Heart right ventricle (tissue), 16 donors: ENCODE measurements at regions not wholly inside any gene's neighbourhood (a gene's known extent, or its start where the extent isn't known, plus 50 kb on each side); places are given as distances from the start of the nearest gene placed in this dataset.

ENCODE experiments used
- ATAC-seq, 8 donors: fragments of 200-7000 bp; cut with Tn5 transposase; one replicate each; pipeline ENCODE4 v1.9.1; 2020; ENCODE audit warnings: mild to moderate bottlenecking in 8 of 8, moderate library complexity in 8 of 8, moderate number of reproducible peaks in 1 of 8
- DNase-seq, 2 donors: peaks; one replicate each; pipeline ENCODE4 v3.0.0-alpha.2; 2020
- H3K27ac ChIP-seq, 10 donors: fragments of 200-600 bp; sonication (generic) in 2 of 10; one replicate each; pipeline versions ENCODE4 v1.5.0 to v1.8.0; 2020 to 2022; ENCODE audit warnings: mild to moderate bottlenecking in 3 of 10
- H3K27me3 ChIP-seq, 7 donors: fragments of 200-600 bp; one replicate each; pipeline ENCODE4 v1.8.0; 2021 to 2022; ENCODE audit warnings: mild to moderate bottlenecking in 2 of 7
- H3K36me3 ChIP-seq, 9 donors: fragments of 200-600 bp; sonication (generic) in 1 of 9; one replicate each; pipeline versions ENCODE4 v1.5.0 to v1.8.0; 2020 to 2022; ENCODE audit warnings: mild to moderate bottlenecking in 2 of 9
- H3K4me1 ChIP-seq, 9 donors: fragments of 200-600 bp; sonication (generic) in 1 of 9; one replicate each; pipeline versions ENCODE4 v1.5.0 to v1.8.0; 2020 to 2022; ENCODE audit warnings: mild to moderate bottlenecking in 4 of 9
- H3K4me3 ChIP-seq, 10 donors: fragments of 200-600 bp; sonication (generic) in 2 of 10; one replicate each; pipeline versions ENCODE4 v1.5.0 to v1.8.0; 2020 to 2022; ENCODE audit warnings: mild to moderate bottlenecking in 7 of 10, moderate library complexity in 2 of 10
- H3K9me3 ChIP-seq, 11 donors: fragments of 200-600 bp in 10 of 11; sonication (generic) in 2 of 11; one replicate each; pipeline versions ENCODE4 v1.5.0 to v1.8.0; 2013 to 2022; ENCODE audit warnings: mild to moderate bottlenecking in 2 of 11, control low read depth in 1 of 11, moderate library complexity in 1 of 11
- CTCF ChIP-seq, 9 donors: fragments of 200-600 bp; sonication (generic) in 2 of 9; IDR thresholded peaks; one replicate each; pipeline versions ENCODE4 v1.5.0 to v1.8.0; 2021 to 2022; ENCODE audit warnings: antibody characterized with exemption in 9 of 9, mild to moderate bottlenecking in 5 of 9, moderate library complexity in 1 of 9
- WGBS, 2 donors: extraction: QIAGEN DNeasy Blood & Tissue Kit; methylation state at CpG; one replicate each; pipeline ENCODE4 v1.1.7; 2013; ENCODE audit warnings: inconsistent platforms in 1 of 2; 5-methylcytosine and 5-hydroxymethylcytosine counted together
- intact Hi-C, 10 donors: fragments of 100-400 bp; cut with DNase I; formaldehyde crosslinking; loops; one replicate each; pipeline versions ENCODE4 v1.11.1 to v1.14.2; 2022
- donor health status: Arrhythmogenic right ventricular cardiomyopathy.
- donor health status: ischemic (EF 13 %, LVEDD 7.1; RV severe dilation, severe dysfunction).
- donor health status: healthy with polysubstance abuse.
- donor health status: DM: no; HTN: yes; CAD: no.
- donor health status: DM: no; HTN: no; CAD: no.
- donor health status: ischemic (EF 25% LVEDD 6.9; RV normal size, moderate dysfunction).
- donor health status: ischemic (EF 25% LVEDD 5.7; RV mildly dilated, moderate dysfunction).
- donor health status: healthy.
- donor health status: DM: yes; HTN: yes; CAD: no.
- donor health status: Ischemic cardiomyopathy.
- donor health status: ischemic (EF 35%, LVEDD 5.7; RV mildly dilated, moderate dysfunction).
- donor health status: nonischemic (EF 11% LVEDD 7.7; RV severe dilation, severe dysfunction).
- donor health status: DM: yes; HTN: yes; CAD: no.
- donor health status: PGD.
- donor health status: ischemic (EF 29% LVEDD 5.4; RV normal size, mild dysfunction).
- donor health status: nonischemic (EF 23%, LVEDD 6.1; RV moderate dilation, normal function).

DNA sequence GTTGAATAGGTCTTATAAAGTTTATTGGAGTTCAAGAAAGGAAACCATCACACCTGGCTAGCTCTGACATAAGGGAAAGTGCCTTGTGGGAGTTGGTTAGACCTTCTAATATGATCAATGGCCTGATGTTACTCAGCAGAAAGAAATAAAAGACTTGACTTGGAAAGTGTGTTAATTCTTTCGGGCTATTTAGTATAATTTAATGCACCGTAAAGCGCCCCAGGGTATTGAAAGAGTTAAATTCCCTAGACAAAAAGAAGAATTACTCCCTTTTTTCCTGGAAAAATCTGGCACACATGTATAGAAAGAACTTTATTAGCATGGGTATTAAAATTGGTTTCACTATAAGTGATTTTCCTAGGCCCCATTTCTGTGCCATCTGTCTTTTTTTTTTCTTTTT is 1125.7 kb upstream of the FLRT2 start:
- H3K27me3 ChIP-seq, result no peaks in the 10 kb centered on the region
- intact Hi-C loops, result loop anchor here in 1 of 10 donors (10.0 kb wide), 1 partner anchor 1361 kb away; no protein-coding TSS in a partner anchor
- no peak for TF ChIP-seq CTCF (IDR thresholded peaks at IDR 0.05)

DNA sequence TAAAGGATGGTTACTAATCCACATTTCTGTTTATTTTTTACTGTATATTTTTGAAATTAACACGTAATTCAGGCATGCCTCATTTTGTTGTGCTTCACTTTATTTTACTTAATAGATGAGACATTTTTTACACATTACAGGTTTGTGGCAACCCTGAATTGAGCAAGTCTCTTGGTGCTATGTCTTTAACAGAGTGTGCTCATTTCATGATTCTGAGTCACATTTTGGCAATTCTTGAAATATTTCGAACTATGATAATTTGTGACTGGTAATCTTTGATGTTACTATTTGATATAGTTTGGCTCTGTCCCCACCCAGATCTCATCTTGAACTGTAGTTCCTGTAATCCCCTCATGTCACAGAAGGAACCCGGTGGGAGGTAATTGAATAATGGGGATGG is 1120.5 kb upstream of the FLRT2 start:
- DNase-seq, result no peak
- Histone ChIP-seq H3K9me3 (peaks cover 0 to 37% (median 15%) of the 10 kb centered on the region in 11 donors), H3K36me3 (no peaks in the 10 kb centered on the region), H3K4me1 (no peaks in the 10 kb centered on the region), H3K27ac (no peak overlapping the region), H3K27me3 (no peaks in the 10 kb centered on the region), H3K4me3 (no peak overlapping the region)
- no peak for ATAC-seq
- no peak for TF ChIP-seq CTCF (IDR thresholded peaks at IDR 0.05)
- WGBS, 2 donors, result 68 to 75% methylated on average over 3 of the region's 3 CpGs
- intact Hi-C loops, result loop anchor here in 1 of 10 donors (10.0 kb wide), 1 partner anchor 1355 kb away; no protein-coding TSS in a partner anchor

More for the DNA sequence above, 1125.7 kb upstream of the FLRT2 start:
- H3K4me1 ChIP-seq, result no peaks in the 10 kb centered on the region
- no peak overlapping the region for H3K27ac ChIP-seq
- 97 to 100% methylated on average over 3 of the region's 3 CpGs for WGBS, 2 donors
- no peak for ATAC-seq
- peaks cover 0 to 20% (median 0%) of the 10 kb centered on the region in 11 donors for H3K9me3 ChIP-seq
- no peaks in the 10 kb centered on the region for H3K36me3 ChIP-seq
- no peak overlapping the region for H3K4me3 ChIP-seq
- no peak for DNase-seq

GRCh38 chr14:84410344-84410743 is 1119.6 kb upstream of the FLRT2 start:
- Histone ChIP-seq H3K27me3 (no peaks in the 10 kb centered on the region), H3K9me3 (peaks cover 0 to 37% (median 15%) of the 10 kb centered on the region in 11 donors), H3K4me1 (no peaks in the 10 kb centered on the region), H3K4me3 (no peak overlapping the region), H3K36me3 (no peaks in the 10 kb centered on the region), H3K27ac (no peak overlapping the region)
- no peak for DNase-seq
- WGBS, 2 donors, result 82 to 88% methylated on average over 3 of the region's 3 CpGs
- TF ChIP-seq CTCF (IDR thresholded peaks at IDR 0.05), result no peak
- no peak for ATAC-seq
- intact Hi-C loops, result no loop called here

- Histone ChIP-seq H3K27me3 (no peaks in the 10 kb centered on the region), H3K4me3 (no peak overlapping the region), H3K4me1 (no peaks in the 10 kb centered on the region), H3K27ac (no peak overlapping the region), H3K9me3 (peaks cover 0 to 30% (median 10%) of the 10 kb centered on the region in 11 donors), H3K36me3 (no peaks in the 10 kb centered on the region)
- intact Hi-C loops, result no loop called here
- WGBS, 2 donors, result 59 to 66% methylated on average over 2 of the region's 2 CpGs
- DNase-seq, result no peak
- no peak for TF ChIP-seq CTCF (IDR thresholded peaks at IDR 0.05)
- ATAC-seq, result no peak
Measured at GRCh38 chr14:84420221-84420620, 1109.7 kb upstream of the FLRT2 start.
